Activated CD4-positive, alpha-beta T cell treated with anti-CD3 and anti-CD28 coated beads, Interleukin-2, amount 50 U/mL, for 1 hour (primary cell): ENCODE measurements at regions not wholly inside any gene's neighbourhood (a gene's known extent, or its start where the extent isn't known, plus 50 kb on each side); places are given as distances from the start of the nearest gene placed in this dataset.

Source experiments
- DNase-seq: peaks from one replicate; pipeline ENCODE4 v3.0.0-alpha.2; 2020

- DNase-seq = no peak
These were observed 225.4 kb upstream of the PREP start for GRCh38 chr6:105628156-105628860.

DNA sequence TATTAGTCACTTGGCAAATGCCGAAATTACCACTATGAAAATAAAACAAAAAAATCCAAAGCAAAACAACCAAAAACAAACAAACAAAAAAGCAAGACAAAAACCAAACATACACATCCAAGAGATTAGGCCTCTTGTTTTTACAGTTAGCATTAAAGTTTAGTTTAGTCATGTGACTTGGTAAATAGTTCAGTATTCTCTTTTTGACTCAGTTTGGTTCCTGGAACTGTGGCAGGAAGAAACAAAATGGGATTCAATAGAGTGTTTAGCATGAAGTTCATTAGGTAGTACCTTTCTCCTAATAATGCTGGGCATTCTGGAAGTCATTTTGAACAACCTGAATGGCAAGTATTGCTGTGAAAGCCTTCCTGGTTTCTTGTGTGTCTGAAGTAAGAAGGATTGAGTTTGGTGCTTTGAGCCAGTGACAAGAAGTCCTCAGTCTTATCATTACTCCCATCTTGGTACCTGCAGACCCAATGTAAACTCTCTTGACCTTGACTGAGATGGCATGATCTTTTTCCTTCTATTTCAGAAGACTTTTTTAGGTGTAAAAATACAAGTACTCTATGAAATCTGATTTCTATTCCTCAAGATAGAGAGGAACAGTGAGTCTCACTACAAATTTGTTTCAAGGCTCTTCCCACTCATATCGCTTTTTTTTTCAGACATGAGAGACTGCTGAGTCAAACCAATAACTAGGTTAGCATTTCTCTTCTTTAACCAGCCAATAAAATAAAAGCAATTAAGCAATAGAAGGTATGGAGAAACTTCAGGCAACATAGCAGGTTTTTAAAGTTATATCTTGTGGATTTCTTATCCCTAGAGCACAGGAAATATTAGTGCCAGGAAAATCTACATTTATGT is 223.6 kb upstream of the PREP start:
- no peak for DNase-seq

GRCh38 chr6:105624021-105624420 is 221.1 kb upstream of the PREP start:
- DNase-seq = no peak

DNA sequence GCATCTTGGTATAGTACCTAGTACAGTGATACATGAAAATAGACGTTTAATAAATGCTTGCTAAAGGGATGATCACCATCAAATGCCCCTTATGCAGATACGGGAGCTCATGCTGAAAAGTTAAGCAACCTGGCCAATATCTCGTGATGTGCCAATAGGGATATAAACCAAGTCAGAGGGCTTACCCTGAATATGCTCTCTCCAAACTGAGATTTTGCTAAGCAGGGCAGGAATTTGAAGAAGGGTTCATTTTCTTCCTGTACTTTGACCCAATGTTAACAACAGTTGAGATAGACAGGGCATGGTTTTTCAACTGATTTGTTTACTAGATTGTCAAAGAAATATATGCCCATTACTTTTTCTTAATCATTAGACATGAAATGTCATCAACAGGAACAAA is 219.3 kb upstream of the PREP start:
- DNase-seq = no peak

DNA sequence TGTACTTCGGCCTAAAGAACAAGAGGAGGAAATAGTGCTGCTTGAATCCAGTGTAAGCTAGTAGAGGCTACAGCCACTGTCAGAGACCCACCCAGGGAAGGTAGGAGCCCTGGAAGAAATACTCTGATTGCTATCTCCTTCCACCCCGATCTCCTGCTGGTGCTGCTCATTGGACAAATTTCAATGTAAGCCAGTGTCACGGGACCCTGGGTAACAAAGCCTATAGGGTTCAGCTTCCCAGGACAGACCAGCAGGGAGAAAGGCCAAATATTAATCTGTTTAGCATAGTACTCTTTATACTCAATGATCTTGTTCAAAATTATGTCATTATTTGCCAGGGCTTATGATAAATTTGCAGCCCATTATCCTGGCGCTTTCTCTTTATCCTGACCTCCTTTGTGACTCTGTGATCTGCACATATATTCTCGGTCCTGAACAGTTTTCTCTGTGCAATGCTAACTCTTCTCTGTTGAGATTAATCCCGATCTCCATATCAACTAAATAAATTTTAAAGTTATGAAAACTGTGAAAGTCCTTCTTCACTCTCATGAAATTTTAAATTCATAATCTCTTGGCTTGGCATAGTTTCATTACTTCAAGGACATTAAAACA is 218.8 kb upstream of the PREP start:
- no peak for DNase-seq

GRCh38 chr6:105620878-105621277 is 218.0 kb upstream of the PREP start:
- no peak for DNase-seq

DNA sequence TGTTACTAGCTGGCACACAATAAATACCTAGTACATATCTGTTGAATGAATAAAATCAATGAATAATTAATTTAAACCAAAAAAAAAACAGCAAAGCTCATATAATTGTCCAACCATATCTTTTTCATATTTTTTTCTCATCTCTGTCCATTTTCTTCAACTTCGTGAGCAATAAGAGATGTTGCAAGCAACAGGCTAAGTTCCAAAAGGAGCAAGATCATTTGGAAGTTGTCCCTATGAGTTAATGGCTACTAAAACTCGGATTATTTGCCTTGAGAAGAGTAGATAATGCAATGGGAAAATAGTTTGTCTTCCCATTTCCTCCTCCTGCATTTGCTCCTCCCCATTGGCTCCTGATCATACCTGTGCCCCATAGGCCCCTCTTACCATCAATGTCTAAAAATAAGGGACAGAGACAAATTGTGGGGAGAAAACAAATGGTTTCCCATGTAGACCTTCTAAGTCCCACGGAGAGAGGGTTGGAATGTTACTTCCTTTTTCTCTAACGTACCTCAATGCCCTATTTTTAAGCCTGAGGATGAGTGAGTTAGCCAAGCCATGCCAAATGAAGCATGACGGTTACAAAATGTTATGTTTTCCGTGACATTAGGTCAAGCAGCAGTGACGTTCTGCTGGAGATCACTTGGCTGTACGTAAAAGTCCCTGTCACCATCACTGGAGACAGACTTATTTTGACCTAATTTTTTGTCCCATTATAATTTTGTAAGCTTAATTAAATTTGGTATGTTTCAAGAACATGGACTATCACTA is 217.3 kb upstream of the PREP start:
- DNase-seq = no peak

DNA sequence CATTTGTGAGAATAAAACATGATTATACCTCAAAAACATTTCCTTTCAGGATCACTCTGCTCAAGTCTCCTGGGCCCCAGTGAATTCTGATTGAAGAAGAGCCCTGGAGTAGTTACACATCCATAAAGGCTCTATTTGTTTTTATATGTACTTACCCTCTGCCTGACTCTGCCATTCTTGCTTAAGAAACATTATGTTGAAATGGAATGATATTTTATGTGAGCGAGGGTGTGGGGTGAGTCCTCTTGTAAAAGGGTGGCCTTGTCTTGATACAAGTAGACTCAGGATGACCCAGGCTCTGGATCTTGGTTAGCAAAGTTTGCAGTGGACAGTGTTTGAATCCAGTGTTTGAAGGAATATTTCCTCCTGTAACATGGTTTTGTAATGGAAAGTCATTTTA is 215.4 kb upstream of the PREP start:
- DNase-seq = no peak

- no peak for DNase-seq
These were observed 213.6 kb upstream of the PREP start for GRCh38 chr6:105616521-105616920.

DNA sequence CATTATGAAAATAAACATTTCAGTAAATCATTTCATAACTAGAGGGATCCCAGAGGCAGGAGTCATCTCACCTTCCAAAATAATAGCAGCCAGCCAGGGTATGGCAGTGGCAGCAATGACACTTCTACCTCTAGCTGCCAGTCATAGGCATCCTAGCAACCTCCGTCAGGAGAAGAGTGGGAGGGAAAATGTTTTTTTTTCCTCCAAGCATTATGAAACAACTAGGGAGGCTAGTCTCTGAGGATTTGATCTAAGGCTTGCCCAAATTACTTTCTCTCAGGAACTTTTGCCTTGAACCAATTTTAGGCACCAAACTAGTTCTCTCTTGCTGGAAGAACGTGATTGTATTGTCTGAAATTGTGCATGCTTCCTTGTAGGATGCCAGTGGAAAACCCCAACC is 208.7 kb upstream of the PREP start:
- DNase-seq = no peak

GRCh38 chr6:105609375-105609991 is 206.6 kb upstream of the PREP start:
- no peak for DNase-seq

DNA sequence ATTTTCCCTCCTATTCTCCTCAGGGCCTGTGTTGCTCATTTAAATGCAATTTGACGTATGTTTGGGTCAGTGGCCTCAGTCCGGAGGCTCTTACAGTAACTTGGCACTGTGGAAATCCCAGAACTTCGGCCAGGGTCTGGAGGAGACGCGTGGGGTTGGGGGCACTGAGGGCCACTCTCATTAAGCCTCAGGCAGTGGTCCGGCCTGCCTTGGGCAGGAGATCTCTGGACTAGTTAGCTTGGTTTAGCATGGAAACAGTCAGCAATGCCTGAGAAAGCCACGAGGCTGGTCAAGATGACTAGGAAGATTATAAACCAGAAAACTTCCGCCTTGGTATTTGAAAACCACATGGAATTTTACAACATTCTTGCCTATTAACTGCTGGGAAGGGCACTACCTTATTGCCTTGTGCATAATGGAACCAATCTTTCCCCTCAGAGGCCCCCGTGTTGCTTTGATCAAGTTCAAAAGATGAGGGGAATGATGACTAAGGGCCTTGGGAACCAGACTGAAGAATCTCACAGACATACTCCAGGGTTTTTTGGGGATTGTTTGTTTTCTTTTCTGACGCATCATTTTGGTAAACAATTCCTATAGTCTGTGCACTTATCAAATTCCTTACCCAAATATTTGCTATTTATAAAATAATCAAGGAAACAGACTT is 206.0 kb upstream of the PREP start:
- no peak for DNase-seq

DNA sequence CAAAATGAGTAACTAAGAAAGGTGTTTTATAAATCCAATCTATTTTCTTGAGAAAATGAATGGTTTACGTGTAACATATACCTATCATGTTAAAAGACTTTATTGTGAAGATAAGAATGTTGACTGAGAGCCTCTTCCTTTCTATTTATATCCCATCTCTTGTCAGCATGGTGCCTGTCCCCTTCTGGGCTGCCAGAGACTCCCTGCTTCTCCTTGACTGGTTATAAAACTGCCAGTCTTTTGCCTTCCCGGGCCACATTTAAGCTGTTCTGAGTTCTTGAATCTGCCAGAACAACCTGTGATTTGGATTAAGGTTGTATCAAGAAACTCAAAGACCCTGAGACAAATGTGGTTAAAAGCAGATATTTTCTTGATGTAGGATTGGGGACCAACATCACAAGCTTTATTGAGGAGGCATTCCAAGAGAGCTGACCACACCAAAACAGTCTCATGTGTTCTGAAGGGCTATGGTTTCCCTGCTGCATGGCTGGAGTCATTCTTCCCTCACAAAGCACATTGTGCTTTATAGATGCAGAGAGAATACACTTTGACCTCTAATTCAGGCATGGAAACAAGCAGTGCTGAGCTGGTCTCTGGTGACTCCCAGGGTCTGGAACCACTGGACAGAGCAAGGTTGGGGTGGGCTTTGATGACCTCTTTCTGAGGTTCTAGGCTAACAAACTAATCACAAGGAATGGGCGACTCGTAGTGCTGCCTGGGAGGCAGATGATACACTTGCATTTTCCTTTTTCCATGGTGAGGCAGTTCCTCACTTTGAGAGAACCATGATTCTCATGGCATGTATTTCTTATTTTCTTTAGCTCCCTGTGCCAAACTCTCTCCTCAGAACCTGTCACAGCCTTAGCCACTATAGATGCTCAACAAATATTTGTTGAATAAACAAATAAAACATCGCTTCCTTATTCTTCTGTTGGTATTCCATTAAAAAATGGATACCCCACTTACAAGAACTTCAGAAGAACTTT is 205.0 kb upstream of the PREP start:
- no peak for DNase-seq

- no peak for DNase-seq
These were observed 204.1 kb upstream of the PREP start for GRCh38 chr6:105606831-105607463.

DNA sequence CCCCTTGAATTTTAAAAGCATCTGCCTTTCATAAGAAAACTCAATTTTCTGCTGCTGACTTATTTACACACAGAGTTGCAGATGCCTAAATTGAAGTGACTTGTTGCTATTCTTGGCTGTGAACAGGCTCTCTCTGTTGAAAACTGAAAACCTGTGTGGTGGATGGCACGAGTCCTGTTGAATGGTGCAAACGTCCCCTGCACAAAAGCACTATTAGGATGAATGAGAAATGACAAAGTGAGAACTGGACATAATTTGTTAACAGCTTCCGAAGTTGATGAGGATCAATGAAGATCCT is 201.7 kb upstream of the PREP start:
- DNase-seq = no peak

DNA sequence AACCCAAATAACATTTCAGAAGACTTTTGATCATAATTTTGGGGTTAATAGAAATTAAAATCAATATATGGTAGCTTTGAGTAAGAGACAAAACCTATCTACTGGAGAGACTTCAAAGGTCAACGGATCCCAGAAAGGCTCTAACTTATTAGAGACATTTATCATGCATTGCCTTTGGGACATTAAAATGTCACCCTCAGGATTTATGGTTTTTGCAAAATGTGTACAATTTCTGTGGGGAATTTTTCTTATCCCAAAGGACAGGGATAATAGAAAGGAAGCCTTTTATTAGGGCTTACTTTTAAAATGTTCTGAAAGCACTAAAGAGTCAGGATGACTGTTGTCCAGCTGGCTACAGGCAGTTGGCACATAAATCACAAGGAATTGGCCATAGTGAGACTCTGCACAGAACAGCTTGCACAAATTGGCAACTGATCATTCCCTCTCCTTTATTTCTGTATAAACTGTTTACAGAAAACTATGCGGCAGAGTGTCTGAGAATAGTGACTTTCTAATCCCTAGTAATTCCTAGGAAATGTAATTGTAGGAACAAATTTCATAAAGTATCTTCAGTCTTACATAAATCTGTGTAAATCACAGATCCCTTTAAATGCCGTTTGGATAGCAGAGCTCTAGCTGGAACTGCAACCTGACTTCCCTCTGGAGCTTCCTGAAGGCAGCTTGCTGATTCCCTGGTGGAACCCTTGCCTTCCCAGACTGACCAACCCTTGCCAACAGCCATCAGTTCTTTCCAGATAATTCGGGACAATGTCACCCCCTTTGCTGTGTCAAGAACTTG is 201.1 kb upstream of the PREP start:
- DNase-seq = no peak

- no peak for DNase-seq
These were observed 198.8 kb upstream of the PREP start for GRCh38 chr6:105601541-105602236.

DNA sequence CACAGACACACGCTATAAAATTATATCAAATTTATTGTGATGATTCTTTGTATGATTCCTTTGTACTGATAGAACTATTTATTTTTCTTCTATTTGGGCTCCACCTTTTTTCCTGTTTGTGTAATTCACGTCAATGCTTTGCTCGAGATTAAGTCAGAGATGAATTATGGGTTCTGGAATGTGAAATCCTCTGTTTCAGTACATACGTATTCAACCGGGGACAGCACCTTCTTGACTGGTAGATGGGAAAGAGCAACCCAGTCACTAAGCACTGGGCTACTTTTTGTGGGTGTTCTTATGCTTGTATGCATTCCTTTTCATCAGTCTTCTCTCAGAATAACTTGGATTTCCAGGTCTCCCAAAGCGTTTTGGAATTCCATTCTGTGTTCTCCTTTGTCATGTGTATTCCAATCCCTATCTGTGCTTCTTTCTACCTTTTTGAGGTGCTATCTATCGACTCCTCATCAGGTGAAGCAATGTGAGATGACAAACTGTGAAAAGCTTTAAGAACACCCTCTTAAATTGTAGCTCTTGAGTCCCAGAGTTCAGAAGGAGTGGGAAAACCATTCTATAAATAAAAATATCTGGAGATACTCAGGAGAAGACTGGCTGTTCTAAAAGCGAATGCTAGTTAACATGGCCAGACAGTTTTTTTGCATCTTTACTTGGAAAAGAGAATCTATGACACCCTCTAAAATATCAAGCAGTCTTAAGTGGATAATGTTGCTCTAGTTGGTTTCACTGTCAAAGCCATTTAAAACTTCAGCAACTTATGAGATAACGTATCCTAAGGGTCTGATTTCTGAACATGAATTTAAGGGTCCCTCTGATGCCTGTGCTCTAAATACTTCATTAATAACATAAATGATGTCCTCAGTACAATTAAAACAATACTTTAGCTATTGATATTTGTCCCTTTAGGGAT is 197.7 kb upstream of the PREP start:
- DNase-seq = no peak
